ENCODE measurements at regions not wholly inside any gene's neighbourhood (a gene's known extent, or its start where the extent isn't known, plus 50 kb on each side); places are given as distances from the start of the nearest gene placed in this dataset.

- POLR2A ChIA-PET, result no interaction called here
- RAD21 ChIA-PET (ENCODE audit: low non-redundant PET in 1 of 2, low total read pairs in 2 of 2, uncharacterized antibody in 2 of 2, unreplicated experiment in 2 of 2), result no interaction called here
- Histone ChIP-seq H3K4me1 (ENCODE audit: control insufficient read depth in 1 of 2, insufficient read depth in 2 of 2, low read length in 2 of 2) (no peaks in the 10 kb centered on the region), H3K9me3 (ENCODE audit: control insufficient read depth in 1 of 2, insufficient read depth in 1 of 2, low read depth in 1 of 2, low read length in 2 of 2) (no peaks in the 10 kb centered on the region), H3K9me2 (ENCODE audit: insufficient read depth) (no peaks in the 10 kb centered on the region), H3K27ac (ENCODE audit: low read depth, low read length) (no peak overlapping the region), H3K79me2 (ENCODE audit: insufficient read depth, low read length) (no peaks in the 10 kb centered on the region), H3K36me3 (ENCODE audit: control insufficient read depth in 1 of 2, insufficient read depth in 2 of 2, low read length in 2 of 2) (no peaks in the 10 kb centered on the region), H3K9ac (ENCODE audit: low read length) (no peak overlapping the region), H3K4me2 (ENCODE audit: low read length) (no peak overlapping the region), H2AFZ (ENCODE audit: low read depth, low read length, poor library complexity, severe bottlenecking) (no peak overlapping the region), H3K27me3 (ENCODE audit: insufficient read depth, low read length) (no peaks in the 10 kb centered on the region), H4K20me1 (ENCODE audit: insufficient read depth) (no peaks in the 10 kb centered on the region), H3K4me3 (replicated peaks in 1 of 2; ENCODE audit: low read depth in 1 of 2, low read length in 2 of 2) (no peak overlapping the region)
- intact Hi-C loops (cut with micrococcal nuclease), result no loop called here
- TF ChIP-seq SRF (IDR thresholded peaks at IDR 0.05; ENCODE audit: low read depth), result no peak
- no peak for TF ChIP-seq SP1 (IDR thresholded peaks at IDR 0.05; ENCODE audit: low read depth)
- TF ChIP-seq, protein P1, sequence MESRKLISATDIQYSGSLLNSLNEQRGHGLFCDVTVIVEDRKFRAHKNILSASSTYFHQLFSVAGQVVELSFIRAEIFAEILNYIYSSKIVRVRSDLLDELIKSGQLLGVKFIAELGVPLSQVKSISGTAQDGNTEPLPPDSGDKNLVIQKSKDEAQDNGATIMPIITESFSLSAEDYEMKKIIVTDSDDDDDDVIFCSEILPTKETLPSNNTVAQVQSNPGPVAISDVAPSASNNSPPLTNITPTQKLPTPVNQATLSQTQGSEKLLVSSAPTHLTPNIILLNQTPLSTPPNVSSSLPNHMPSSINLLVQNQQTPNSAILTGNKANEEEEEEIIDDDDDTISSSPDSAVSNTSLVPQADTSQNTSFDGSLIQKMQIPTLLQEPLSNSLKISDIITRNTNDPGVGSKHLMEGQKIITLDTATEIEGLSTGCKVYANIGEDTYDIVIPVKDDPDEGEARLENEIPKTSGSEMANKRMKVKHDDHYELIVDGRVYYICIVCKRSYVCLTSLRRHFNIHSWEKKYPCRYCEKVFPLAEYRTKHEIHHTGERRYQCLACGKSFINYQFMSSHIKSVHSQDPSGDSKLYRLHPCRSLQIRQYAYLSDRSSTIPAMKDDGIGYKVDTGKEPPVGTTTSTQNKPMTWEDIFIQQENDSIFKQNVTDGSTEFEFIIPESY (IDR thresholded peaks at IDR 0.05; ENCODE audit: extremely low read depth, insufficient replicate concordance, low read length), result no peak
- TF ChIP-seq, protein P2, sequence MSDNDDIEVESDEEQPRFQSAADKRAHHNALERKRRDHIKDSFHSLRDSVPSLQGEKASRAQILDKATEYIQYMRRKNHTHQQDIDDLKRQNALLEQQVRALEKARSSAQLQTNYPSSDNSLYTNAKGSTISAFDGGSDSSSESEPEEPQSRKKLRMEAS (IDR thresholded peaks at IDR 0.05), result no peak
- no peak for TF ChIP-seq SIN3A (IDR thresholded peaks at IDR 0.05; ENCODE audit: low read depth)
- no peak for DNase-seq (ENCODE audit: low read depth, low spot score)
- ATAC-seq, result no peak
- CTCF ChIA-PET, result no interaction called here
- no TSS peak for BruUV-seq (replicated peaks)
Measured at GRCh38 chr1:193348091-193348768, 161.8 kb upstream of the B3GALT2 start.

- intact Hi-C loops (cut with micrococcal nuclease), result no loop called here
- H3K9me3 ChIP-seq (ENCODE audit: control insufficient read depth in 1 of 2, insufficient read depth in 1 of 2, low read depth in 1 of 2, low read length in 2 of 2), result no peaks in the 10 kb centered on the region
Measured at GRCh38 chr1:193346085-193346484, 159.7 kb upstream of the B3GALT2 start.

More at GRCh38 chr1:193346085-193346484, 159.7 kb upstream of the B3GALT2 start:
- DNase-seq (ENCODE audit: low read depth, low spot score) (no peak), ATAC-seq (no peak)
- CTCF ChIA-PET, result no interaction called here
- Histone ChIP-seq H3K4me2 (ENCODE audit: low read length) (no peak overlapping the region), H4K20me1 (ENCODE audit: insufficient read depth) (no peaks in the 10 kb centered on the region), H3K9ac (ENCODE audit: low read length) (no peak overlapping the region), H3K27ac (ENCODE audit: low read depth, low read length) (no peak overlapping the region), H2AFZ (ENCODE audit: low read depth, low read length, poor library complexity, severe bottlenecking) (no peak overlapping the region), H3K4me3 (replicated peaks in 1 of 2; ENCODE audit: low read depth in 1 of 2, low read length in 2 of 2) (no peak overlapping the region), H3K9me2 (ENCODE audit: insufficient read depth) (no peaks in the 10 kb centered on the region), H3K79me2 (ENCODE audit: insufficient read depth, low read length) (no peaks in the 10 kb centered on the region), H3K4me1 (ENCODE audit: control insufficient read depth in 1 of 2, insufficient read depth in 2 of 2, low read length in 2 of 2) (no peaks in the 10 kb centered on the region), H3K27me3 (ENCODE audit: insufficient read depth, low read length) (no peaks in the 10 kb centered on the region), H3K36me3 (ENCODE audit: control insufficient read depth in 1 of 2, insufficient read depth in 2 of 2, low read length in 2 of 2) (no peaks in the 10 kb centered on the region)
- no TSS peak for BruUV-seq (replicated peaks)
- no peak for TF ChIP-seq ZNF274 (IDR thresholded peaks at IDR 0.05; ENCODE audit: low read depth, low read length)
- TF ChIP-seq, protein P3, sequence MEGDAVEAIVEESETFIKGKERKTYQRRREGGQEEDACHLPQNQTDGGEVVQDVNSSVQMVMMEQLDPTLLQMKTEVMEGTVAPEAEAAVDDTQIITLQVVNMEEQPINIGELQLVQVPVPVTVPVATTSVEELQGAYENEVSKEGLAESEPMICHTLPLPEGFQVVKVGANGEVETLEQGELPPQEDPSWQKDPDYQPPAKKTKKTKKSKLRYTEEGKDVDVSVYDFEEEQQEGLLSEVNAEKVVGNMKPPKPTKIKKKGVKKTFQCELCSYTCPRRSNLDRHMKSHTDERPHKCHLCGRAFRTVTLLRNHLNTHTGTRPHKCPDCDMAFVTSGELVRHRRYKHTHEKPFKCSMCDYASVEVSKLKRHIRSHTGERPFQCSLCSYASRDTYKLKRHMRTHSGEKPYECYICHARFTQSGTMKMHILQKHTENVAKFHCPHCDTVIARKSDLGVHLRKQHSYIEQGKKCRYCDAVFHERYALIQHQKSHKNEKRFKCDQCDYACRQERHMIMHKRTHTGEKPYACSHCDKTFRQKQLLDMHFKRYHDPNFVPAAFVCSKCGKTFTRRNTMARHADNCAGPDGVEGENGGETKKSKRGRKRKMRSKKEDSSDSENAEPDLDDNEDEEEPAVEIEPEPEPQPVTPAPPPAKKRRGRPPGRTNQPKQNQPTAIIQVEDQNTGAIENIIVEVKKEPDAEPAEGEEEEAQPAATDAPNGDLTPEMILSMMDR (IDR thresholded peaks at IDR 0.05 in 2 of 3, conservative IDR thresholded peaks at IDR 0.05 in 1 of 3; ENCODE audit: borderline replicate concordance in 1 of 3, insufficient read depth in 1 of 3, low read depth in 2 of 3, low read length in 2 of 3), result no peak
- no peak for TF ChIP-seq SRF (IDR thresholded peaks at IDR 0.05; ENCODE audit: low read depth)
- no peak for TF ChIP-seq EZH2phosphoT487 (IDR thresholded peaks at IDR 0.05; ENCODE audit: borderline replicate concordance)
- TF ChIP-seq ELF1 (IDR thresholded peaks at IDR 0.05; ENCODE audit: borderline replicate concordance, low read depth), result no peak
- POLR2A ChIA-PET, result no interaction called here
- RAD21 ChIA-PET (ENCODE audit: low non-redundant PET in 1 of 2, low total read pairs in 2 of 2, uncharacterized antibody in 2 of 2, unreplicated experiment in 2 of 2), result no interaction called here

Data from HCT116 (cell line).